ENCODE measurements at regions not wholly inside any gene's neighbourhood (a gene's known extent, or its start where the extent isn't known, plus 50 kb on each side); places are given as distances from the start of the nearest gene placed in this dataset.

DNA sequence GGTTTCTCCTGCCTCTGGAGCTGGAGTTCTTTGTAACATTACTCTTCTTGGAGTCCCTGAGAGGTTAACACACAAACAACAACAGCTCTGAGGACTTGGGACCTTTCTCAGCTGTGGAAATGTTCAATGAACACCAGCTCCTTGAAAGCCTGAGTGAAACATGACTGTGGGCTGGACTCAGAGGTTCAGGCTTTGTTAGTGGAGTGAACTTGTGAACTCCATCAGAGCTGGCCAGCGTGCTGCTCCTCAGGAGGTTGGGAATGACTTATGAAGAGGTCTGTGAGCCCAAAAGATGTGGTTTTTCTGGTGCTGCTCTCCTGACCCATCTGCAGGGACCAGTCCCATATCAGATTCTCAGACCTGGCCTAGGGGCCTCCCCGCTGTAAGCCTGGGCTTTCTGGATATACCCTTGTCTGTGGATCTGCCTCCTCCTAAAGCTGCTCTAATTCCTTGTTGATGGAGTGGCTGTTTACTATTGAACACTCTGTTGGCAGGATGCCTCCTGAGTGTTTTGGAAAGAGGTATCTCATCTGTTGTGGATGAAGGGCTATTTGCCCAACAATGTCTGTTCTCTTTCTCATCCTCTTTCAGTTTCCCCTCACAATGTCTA is 170.0 kb upstream of the GDNF start:
- no peak for DNase-seq
- no peaks in the 10 kb centered on the region for H3K4me1 ChIP-seq (ENCODE audit: control insufficient read depth, insufficient read depth, low read length)
- H3K9ac ChIP-seq (ENCODE audit: extremely low read depth, low read length, poor library complexity, severe bottlenecking): no peak overlapping the region
- Mint-ChIP-seq H3K4me3 (no peak overlapping the region), H3K9me3 (no peaks in the 10 kb centered on the region), H3K36me3 (ENCODE audit: low read depth) (no peaks in the 10 kb centered on the region), H3K27me3 (ENCODE audit: insufficient read depth) (peaks cover 14% of the 10 kb centered on the region), H3K4me1 (no peaks in the 10 kb centered on the region), H3K27ac (no peak overlapping the region)
- no peaks in the 10 kb centered on the region for H3K36me3 ChIP-seq (ENCODE audit: control insufficient read depth, insufficient read depth, low read length)
- H3K4me3 ChIP-seq (ENCODE audit: low read length): no peak overlapping the region
- H3K9me3 ChIP-seq (ENCODE audit: control insufficient read depth, low read length): no peaks in the 10 kb centered on the region
- no peaks in the 10 kb centered on the region for H3K27me3 ChIP-seq (ENCODE audit: control insufficient read depth, insufficient read depth, low read length, poor library complexity, severe bottlenecking)
- TF ChIP-seq, protein P1, sequence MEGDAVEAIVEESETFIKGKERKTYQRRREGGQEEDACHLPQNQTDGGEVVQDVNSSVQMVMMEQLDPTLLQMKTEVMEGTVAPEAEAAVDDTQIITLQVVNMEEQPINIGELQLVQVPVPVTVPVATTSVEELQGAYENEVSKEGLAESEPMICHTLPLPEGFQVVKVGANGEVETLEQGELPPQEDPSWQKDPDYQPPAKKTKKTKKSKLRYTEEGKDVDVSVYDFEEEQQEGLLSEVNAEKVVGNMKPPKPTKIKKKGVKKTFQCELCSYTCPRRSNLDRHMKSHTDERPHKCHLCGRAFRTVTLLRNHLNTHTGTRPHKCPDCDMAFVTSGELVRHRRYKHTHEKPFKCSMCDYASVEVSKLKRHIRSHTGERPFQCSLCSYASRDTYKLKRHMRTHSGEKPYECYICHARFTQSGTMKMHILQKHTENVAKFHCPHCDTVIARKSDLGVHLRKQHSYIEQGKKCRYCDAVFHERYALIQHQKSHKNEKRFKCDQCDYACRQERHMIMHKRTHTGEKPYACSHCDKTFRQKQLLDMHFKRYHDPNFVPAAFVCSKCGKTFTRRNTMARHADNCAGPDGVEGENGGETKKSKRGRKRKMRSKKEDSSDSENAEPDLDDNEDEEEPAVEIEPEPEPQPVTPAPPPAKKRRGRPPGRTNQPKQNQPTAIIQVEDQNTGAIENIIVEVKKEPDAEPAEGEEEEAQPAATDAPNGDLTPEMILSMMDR (conservative IDR thresholded peaks at IDR 0.05): no peak
- 87 to 100% methylated on average over 1 to 2 of the region's 2 CpGs for WGBS, 2 experiments (ENCODE audit: insufficient coverage in 1 of 2, insufficient read length in 1 of 2)
- H3K27ac ChIP-seq (ENCODE audit: low read depth, low read length): no peak overlapping the region

DNA sequence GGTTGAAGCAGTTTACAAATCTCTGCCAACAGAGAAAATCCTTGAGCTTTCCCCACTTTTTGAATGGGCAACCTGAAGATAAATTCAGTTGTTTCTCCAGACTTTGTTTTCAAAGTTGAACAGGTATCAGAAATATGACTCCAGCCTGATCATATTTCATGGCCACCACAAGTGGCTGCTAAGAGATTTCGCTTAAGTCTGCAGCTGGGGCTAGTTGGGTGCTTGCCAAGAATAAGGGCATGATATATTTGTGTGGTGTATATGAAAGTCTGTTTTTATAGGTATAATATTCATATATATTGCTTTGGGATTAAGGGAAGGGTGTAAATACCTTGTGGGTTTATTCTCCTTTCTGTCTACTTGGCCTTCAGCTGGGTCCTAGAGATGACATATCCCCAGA is 168.4 kb upstream of the GDNF start:
- no peak overlapping the region for H3K4me3 ChIP-seq (ENCODE audit: low read length)
- 87% methylated on average over 1 of the region's 1 CpG; no CpG with 5 or more reads in 1 of the 2 experiments for WGBS, 2 experiments (ENCODE audit: insufficient coverage in 1 of 2, insufficient read length in 1 of 2)
- peaks cover 12% of the 10 kb centered on the region for H3K27me3 Mint-ChIP-seq (ENCODE audit: insufficient read depth)
- TF ChIP-seq, protein P1 (conservative IDR thresholded peaks at IDR 0.05): no peak
- no peaks in the 10 kb centered on the region for H3K9me3 Mint-ChIP-seq
- H3K4me3 Mint-ChIP-seq: no peak overlapping the region
- H3K27me3 ChIP-seq (ENCODE audit: control insufficient read depth, insufficient read depth, low read length, poor library complexity, severe bottlenecking): no peaks in the 10 kb centered on the region
- H3K9ac ChIP-seq (ENCODE audit: extremely low read depth, low read length, poor library complexity, severe bottlenecking): no peak overlapping the region
- no peak overlapping the region for H3K27ac ChIP-seq (ENCODE audit: low read depth, low read length)
- no peak for DNase-seq
- no peaks in the 10 kb centered on the region for H3K4me1 ChIP-seq (ENCODE audit: control insufficient read depth, insufficient read depth, low read length)
- H3K4me1 Mint-ChIP-seq: no peaks in the 10 kb centered on the region
- H3K36me3 Mint-ChIP-seq (ENCODE audit: low read depth): no peaks in the 10 kb centered on the region
- no peaks in the 10 kb centered on the region for H3K36me3 ChIP-seq (ENCODE audit: control insufficient read depth, insufficient read depth, low read length)
- H3K9me3 ChIP-seq (ENCODE audit: control insufficient read depth, low read length): no peaks in the 10 kb centered on the region
- H3K27ac Mint-ChIP-seq: no peak overlapping the region

DNA sequence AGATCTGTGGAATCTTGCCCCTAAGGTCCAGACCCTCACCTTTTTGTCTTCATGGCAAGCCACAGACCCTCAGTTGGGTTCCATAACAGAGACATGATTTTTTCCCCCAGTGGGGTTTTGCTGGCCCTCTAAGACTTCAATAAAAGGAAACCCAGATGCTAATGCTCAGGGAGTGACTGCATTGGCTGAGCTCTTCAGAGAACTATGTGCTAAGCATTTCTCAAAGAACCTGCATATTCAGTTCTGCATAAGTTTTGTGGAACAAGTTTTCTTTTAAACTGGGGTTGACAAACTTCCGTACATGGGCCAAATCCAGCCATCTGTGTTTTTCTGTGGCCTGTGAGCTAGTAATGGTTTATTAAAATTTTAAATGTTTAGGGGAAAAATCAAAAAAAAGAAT is 159.8 kb upstream of the GDNF start:
- Histone ChIP-seq H3K36me3 (ENCODE audit: control insufficient read depth, insufficient read depth, low read length) (no peaks in the 10 kb centered on the region), H3K4me1 (ENCODE audit: control insufficient read depth, insufficient read depth, low read length) (peaks cover 6% of the 10 kb centered on the region), H3K27ac (ENCODE audit: low read depth, low read length) (no peak overlapping the region), H3K27me3 (ENCODE audit: control insufficient read depth, insufficient read depth, low read length, poor library complexity, severe bottlenecking) (peaks cover 57% of the 10 kb centered on the region), H3K9ac (ENCODE audit: extremely low read depth, low read length, poor library complexity, severe bottlenecking) (no peak overlapping the region), H3K9me3 (ENCODE audit: control insufficient read depth, low read length) (no peaks in the 10 kb centered on the region), H3K4me3 (ENCODE audit: low read length) (no peak overlapping the region)
- no peak overlapping the region for H3K27ac Mint-ChIP-seq
- WGBS, 2 experiments (ENCODE audit: insufficient coverage in 1 of 2, insufficient read length in 1 of 2): 90 to 100% methylated on average over 1 of the region's 1 CpG
- no peaks in the 10 kb centered on the region for H3K36me3 Mint-ChIP-seq (ENCODE audit: low read depth)
- no peaks in the 10 kb centered on the region for H3K9me3 Mint-ChIP-seq
- H3K27me3 Mint-ChIP-seq (ENCODE audit: insufficient read depth): peaks cover 46% of the 10 kb centered on the region
- TF ChIP-seq, protein P1 (conservative IDR thresholded peaks at IDR 0.05): no peak
- H3K4me3 Mint-ChIP-seq: no peak overlapping the region
- no peak for DNase-seq
- peaks cover 9% of the 10 kb centered on the region for H3K4me1 Mint-ChIP-seq
